ENCODE measurements at regions not wholly inside any gene's neighbourhood (a gene's known extent, or its start where the extent isn't known, plus 50 kb on each side); places are given as distances from the start of the nearest gene placed in this dataset.

GRCh38 chr4:53732661-53733060 lies 141.4 kb upstream of the LNX1 start:
- Histone ChIP-seq H3K4me3 (no peak overlapping the region), H3K36me3 (no peaks in the 10 kb centered on the region)

GRCh38 chr4:53730031-53730805 lies 138.9 kb upstream of the LNX1 start:
- intact Hi-C loops (cut with DNase I): no loop called here
- DNase-seq: no peak
- H3K4me3 ChIP-seq: no peak overlapping the region
- H3K36me3 ChIP-seq: no peaks in the 10 kb centered on the region
- H3K9me3 ChIP-seq: no peaks in the 10 kb centered on the region
- H3K27ac ChIP-seq: no peak overlapping the region
- TF ChIP-seq POLR2A (IDR thresholded peaks at IDR 0.05) (no peak), POLR2AphosphoS5 (IDR thresholded peaks at IDR 0.05) (no peak), EP300 (IDR thresholded peaks at IDR 0.05) (no peak), CTCF (IDR thresholded peaks at IDR 0.05) (no peak)
- 38 to 54% methylated on average over 5 of the region's 5 CpGs for WGBS, 2 donors
- no peaks in the 10 kb centered on the region for H3K27me3 ChIP-seq
- peaks cover 0 to 8% (median 0%) of the 10 kb centered on the region in 4 donors for H3K4me1 ChIP-seq

More at GRCh38 chr4:53732661-53733060, 141.4 kb upstream of the LNX1 start:
- Histone ChIP-seq H3K27ac (no peak overlapping the region), H3K9me3 (no peaks in the 10 kb centered on the region), H3K4me1 (peaks cover 0 to 8% (median 0%) of the 10 kb centered on the region in 4 donors), H3K27me3 (no peaks in the 10 kb centered on the region)
- DNase-seq: no peak
- intact Hi-C loops (cut with DNase I): no loop called here
- TF ChIP-seq POLR2A (IDR thresholded peaks at IDR 0.05) (no peak), POLR2AphosphoS5 (IDR thresholded peaks at IDR 0.05) (no peak), EP300 (IDR thresholded peaks at IDR 0.05) (no peak), CTCF (IDR thresholded peaks at IDR 0.05) (no peak)
- WGBS, 2 donors: 74 to 77% methylated on average over 1 of the region's 1 CpG

GRCh38 chr4:53722110-53722509 lies 130.8 kb upstream of the LNX1 start:
- no peaks in the 10 kb centered on the region for H3K27me3 ChIP-seq
- H3K27ac ChIP-seq: no peak overlapping the region
- no peaks in the 10 kb centered on the region for H3K36me3 ChIP-seq
- H3K9me3 ChIP-seq: no peaks in the 10 kb centered on the region
- intact Hi-C loops (cut with DNase I): no loop called here
- H3K4me1 ChIP-seq: no peaks in the 10 kb centered on the region
- no peak for DNase-seq
- TF ChIP-seq POLR2AphosphoS5 (IDR thresholded peaks at IDR 0.05): no peak
- no peak for TF ChIP-seq EP300 (IDR thresholded peaks at IDR 0.05)
- TF ChIP-seq POLR2A (IDR thresholded peaks at IDR 0.05): no peak
- TF ChIP-seq CTCF (IDR thresholded peaks at IDR 0.05): no peak
- 75 to 90% methylated on average over 1 of the region's 1 CpG for WGBS, 2 donors
- no peak overlapping the region for H3K4me3 ChIP-seq

GRCh38 chr4:53721263-53721662 lies 130.0 kb upstream of the LNX1 start:
- H3K4me1 ChIP-seq: no peaks in the 10 kb centered on the region
- no peaks in the 10 kb centered on the region for H3K9me3 ChIP-seq
- no peak overlapping the region for H3K4me3 ChIP-seq
- TF ChIP-seq POLR2A (IDR thresholded peaks at IDR 0.05) (no peak), POLR2AphosphoS5 (IDR thresholded peaks at IDR 0.05) (no peak), EP300 (IDR thresholded peaks at IDR 0.05) (no peak), CTCF (IDR thresholded peaks at IDR 0.05) (no peak)
- no peaks in the 10 kb centered on the region for H3K27me3 ChIP-seq
- H3K36me3 ChIP-seq: no peaks in the 10 kb centered on the region
- no peak overlapping the region for H3K27ac ChIP-seq
- DNase-seq: no peak
- intact Hi-C loops (cut with DNase I): no loop called here
- WGBS, 2 donors: 90 to 92% methylated on average over 1 of the region's 1 CpG

- Histone ChIP-seq H3K36me3 (no peaks in the 10 kb centered on the region), H3K4me3 (no peak overlapping the region), H3K27me3 (no peaks in the 10 kb centered on the region), H3K27ac (no peak overlapping the region), H3K9me3 (no peaks in the 10 kb centered on the region), H3K4me1 (no peaks in the 10 kb centered on the region)
- TF ChIP-seq CTCF (IDR thresholded peaks at IDR 0.05) (no peak), EP300 (IDR thresholded peaks at IDR 0.05) (no peak), POLR2AphosphoS5 (IDR thresholded peaks at IDR 0.05) (no peak), POLR2A (IDR thresholded peaks at IDR 0.05) (no peak)
- DNase-seq: no peak
- 82 to 85% methylated on average over 5 of the region's 5 CpGs for WGBS, 2 donors
- intact Hi-C loops (cut with DNase I): no loop called here
Observed at GRCh38 chr4:53720776-53721175, 129.5 kb upstream of the LNX1 start.
